GM18505 (cell line): ENCODE measurements at regions not wholly inside any gene's neighbourhood (a gene's known extent, or its start where the extent isn't known, plus 50 kb on each side); places are given as distances from the start of the nearest gene placed in this dataset.
"Not testable (repeated sequence)": the region's sequence is repeated elsewhere in the genome, so short reads cannot be mapped to it uniquely, and the experiment has no call there.

ENCODE experiments used
- ATAC-seq: cut with Tn5 transposase; IDR thresholded peaks from one replicate; pipeline ENCODE4 v1.9.1; 2021; ENCODE audit not compliant: unreplicated experiment
- POLR2A ChIP-seq: IDR thresholded peaks from 4 replicates; pipeline ENCODE4 v1.6.1; 2011; ENCODE audit warnings: borderline replicate concordance; ENCODE audit not compliant: insufficient read depth, insufficient read length; ENCODE audit errors: extremely low read depth

DNA sequence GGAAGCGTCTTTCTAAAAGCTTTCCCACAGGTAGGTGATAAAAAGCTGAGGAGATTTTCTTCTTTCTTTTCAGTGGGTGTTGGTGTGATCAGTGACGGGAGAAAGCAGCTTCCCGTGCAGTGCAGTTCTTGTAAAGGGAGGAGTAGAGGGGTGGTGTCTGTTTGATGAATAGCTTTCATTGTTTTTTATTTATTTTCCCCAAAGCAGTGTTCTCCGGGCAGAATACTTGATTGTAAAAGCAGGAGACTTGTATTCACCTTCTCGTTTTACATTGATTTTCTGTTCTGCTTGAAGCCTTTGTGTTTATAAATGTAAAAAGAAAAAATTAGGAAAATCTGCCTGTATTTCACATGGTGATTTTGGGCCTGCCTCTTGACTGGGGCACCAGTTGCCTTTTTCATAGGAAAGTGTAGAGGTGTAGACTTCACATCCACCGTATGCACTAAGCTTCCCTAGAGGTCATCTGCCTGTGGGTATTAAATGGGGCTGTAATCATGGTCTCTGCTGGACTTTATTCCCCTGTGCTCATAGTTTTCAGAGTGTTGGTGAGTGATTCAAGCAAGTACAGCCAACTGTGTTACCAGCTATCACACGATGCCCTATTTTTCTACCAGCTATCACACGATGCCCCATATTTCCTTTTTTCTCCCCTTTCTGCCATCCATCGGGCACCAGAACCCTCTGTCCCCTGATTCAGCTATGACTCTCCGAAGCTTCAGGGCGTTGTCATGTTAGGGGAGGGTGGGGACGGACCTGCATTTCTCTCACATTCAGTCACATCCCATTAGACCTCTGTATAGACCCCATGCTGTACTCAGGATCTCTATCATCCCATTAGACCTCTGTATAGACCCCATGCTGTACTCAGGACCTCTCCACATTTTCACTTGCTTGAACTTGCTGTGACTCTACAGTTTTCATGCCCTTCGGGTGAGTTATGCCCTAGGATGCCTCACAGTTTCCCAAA lies 526.5 kb downstream of the TRIML1 start:
- no peak for TF ChIP-seq POLR2A
- no peak for ATAC-seq

DNA sequence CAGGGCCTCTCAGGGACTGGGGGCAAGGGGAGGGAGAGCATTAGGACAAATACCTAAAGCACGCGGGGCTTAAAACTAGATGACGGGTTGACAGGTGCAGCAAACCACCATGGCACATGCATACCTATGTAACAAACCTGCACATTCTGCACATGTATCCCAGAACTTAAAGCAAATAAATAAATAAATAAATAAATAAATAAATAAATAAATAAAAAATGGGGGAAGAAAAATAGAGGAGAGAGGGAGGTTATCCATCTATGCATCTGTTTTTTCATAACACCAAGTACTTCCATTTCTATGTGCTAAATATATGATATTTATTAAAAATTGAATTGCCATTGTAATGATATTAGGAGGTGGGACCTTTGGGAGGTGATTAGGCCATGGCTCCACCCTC lies 539.5 kb downstream of the TRIML1 start:
- not testable (repeated sequence) for ATAC-seq

DNA sequence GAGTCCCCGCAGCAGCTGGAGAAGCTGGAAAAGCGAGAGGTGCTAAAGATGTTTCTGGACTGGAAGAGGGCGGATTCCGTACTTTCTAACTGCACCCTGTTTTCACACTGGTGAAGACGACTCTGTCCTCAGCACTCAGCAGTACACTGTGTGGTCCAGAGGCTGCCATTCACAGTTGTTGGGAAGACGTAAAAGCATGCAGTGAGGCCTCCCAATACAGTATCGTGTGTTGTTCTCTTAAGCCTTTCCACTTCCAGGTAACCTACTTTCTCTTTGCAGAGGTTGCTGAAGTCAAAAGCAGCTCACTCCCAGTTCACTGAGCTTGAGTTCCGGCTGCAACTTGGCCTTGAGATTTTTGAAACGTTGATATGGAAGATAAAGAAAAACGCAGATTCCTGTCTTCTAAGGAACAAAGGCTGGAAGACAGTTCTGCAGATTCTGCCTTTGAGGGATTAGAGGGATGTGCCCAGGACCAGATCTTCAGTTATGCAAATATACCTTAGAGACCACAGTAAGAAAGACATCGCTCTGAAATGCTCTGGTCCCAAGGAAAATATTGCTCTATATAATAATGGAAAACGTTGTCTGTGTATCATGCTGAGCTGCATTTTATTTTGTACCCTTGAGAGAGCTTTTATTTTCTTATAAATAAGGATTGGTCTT lies 540.9 kb downstream of the TRIML1 start:
- no peak for ATAC-seq
- no peak for TF ChIP-seq POLR2A

DNA sequence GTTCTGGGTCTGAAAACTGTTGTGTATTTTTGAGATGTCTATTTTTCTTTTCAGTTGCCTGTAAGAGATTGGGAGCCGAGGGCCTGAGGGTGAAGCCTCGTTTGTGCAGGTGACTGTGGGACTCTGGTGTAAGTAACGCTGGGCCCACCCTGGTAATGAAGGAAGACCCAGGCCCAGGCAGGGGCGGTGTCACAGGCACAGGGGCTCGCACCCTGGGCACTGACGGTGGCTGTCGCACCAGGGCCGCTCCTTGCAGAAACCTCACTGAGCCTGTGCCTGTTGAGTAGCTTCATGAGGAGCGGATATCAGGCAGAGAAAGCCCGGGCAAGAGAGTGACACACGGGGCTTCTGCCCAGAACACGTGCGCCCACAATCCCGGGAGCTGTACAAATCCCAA lies 541.4 kb downstream of the TRIML1 start:
- no peak for TF ChIP-seq POLR2A
- ATAC-seq, result no peak

DNA sequence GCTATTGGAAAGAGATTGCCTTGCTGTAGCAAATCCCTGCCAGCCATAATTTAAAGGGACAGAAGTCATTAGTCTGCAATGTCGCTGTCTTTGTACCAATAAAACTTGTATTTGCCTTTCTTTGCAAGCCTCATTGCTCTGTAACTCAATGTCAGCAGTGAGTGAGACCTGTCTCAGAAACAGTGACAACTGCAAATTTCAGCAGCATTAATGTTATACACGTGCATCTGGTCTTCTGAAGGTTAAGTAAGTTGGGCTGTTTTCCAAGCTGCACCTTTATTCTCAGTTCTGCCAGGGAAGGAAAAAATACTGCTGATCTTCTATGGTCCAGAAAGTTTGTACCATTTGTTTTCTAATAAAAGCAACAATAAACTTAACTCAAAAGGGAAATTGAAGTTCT lies 543.1 kb downstream of the TRIML1 start:
- no peak for ATAC-seq
- no peak for TF ChIP-seq POLR2A

DNA sequence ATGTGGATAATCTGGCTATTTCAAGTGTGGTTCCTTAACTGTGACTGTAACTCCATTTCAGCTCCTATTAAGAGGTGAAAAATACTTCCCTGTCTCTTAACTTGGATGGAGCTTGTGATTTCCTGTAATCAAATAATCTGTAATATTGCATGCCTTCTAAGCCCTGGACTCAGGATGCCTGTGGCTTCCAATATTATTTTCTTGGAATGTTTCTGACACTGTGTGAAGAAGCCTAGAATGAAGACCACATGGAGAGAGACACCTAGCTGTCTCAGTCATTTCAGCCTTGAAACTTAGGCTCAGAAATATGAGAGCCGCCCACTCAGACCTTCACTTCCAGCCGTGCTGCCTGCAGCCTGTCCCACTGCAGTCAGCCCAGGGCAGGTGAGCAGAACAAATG lies 544.3 kb downstream of the TRIML1 start:
- ATAC-seq, result no peak
- TF ChIP-seq POLR2A, result no peak

DNA sequence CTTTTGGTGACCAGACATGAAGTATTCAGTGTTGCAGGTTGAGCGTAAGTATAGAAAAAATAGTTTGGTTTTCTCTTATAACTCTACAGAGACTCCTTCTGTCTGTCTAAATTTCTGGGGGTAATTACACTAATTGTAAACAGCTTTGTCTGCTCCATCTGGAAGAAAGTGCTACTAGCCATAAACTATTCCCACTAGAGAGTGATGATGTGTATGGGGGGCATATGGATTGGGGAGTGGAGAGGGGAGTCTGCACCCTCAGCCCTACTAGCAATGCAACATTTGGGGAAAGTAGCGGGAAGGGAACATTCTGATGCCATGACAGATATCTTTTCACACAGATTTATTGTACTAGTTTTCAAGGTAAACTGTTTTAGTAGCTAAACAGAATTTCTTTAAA lies 549.7 kb downstream of the TRIML1 start:
- ATAC-seq, result no peak

DNA sequence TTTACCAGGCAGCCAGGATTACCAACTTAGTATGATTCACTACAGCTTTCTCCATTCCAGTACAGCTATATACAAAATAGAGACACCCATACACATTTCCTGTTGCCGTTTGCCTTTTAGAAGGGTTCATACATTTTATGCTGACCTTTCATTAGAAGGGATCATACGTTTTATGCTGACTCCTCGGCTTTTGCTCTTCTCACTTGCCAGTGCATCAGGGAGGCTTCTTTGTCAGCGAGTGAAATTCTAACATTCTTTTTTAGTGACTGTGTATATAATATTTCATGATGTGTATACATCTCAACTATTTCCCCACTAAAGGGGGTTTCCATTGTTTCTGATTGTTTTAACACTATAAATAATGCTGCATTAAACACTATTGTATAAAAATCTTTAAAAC lies 552.6 kb downstream of the TRIML1 start:
- TF ChIP-seq POLR2A, result no peak
- no peak for ATAC-seq

More for the DNA sequence above, 549.7 kb downstream of the TRIML1 start:
- no peak for TF ChIP-seq POLR2A

DNA sequence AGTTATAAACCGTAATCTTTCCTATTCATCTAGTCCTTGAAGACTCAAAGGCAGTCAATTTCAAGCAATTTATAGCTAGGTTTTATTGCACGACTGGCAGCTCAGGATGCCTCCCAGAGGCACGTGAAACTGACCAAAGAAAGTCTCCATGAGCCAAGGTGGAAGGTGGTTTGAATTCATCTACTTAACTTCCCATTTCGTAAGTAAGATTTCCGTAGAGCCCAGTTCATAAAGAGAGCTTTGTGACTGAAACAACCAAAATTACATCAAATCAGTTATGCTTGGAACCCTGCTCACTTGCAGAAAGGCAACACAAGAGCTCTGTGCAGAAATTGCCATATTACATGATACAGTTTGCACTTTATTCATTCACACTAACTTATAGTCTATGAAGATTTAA lies 556.0 kb downstream of the TRIML1 start:
- no peak for ATAC-seq

DNA sequence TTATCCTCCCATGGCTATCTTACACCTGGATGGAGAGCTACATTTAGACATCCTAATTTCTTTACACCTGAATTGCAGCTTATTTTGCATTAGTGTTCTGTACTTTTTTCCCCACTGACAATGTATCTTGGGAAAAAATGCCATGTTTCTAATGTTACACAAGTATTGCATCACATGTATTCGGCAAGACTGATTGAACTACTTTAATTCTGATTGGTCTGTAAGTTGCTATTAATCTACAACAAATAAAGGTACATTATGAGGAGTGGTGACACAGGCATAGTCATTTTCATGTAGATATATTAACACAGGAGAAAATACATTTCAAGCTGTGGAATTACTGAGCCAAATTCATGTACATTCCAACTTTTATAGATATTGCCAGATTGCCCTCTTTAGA lies 558.0 kb downstream of the TRIML1 start:
- no peak for TF ChIP-seq POLR2A
- no peak for ATAC-seq

More for the DNA sequence above, 556.0 kb downstream of the TRIML1 start:
- TF ChIP-seq POLR2A, result no peak

DNA sequence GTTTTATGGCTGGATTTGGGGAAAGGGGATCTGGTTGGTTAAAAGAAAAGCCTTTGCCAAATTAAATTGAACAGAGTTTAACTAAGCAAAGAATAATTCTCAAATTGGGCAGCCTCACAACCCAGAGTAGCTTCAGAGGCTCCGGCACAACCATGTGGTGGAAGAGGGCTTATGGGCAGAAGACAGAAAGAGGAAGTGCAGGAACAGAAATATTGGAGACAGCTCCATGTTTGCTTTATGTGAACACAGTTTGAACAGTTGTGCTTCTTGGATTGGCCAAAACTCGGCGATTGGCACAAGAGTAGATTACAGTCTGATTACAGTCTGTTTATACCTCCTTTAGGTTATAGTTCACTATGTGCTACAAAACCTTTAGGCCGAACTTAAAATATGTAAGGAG lies 562.7 kb downstream of the TRIML1 start:
- ATAC-seq, result no peak

DNA sequence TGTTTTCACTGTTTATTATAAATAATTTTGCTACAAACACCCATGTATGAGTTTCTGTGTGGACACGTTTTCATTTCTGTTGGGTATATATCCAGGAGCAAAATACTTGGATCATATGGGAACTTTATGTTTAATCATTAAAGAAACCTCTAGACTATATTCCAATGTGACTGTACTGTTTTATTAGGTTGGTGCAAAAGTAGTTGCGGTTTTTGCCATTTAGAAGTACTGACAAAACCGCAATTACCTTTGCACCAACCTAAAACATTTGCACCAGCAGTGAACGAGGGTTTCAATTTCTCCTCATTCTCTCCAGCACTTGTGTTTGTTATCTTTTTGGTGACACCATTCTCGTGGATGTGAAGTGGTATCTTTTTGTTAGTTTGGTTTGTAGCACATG lies 565.0 kb downstream of the TRIML1 start:
- TF ChIP-seq POLR2A, result no peak
- no peak for ATAC-seq

More for the DNA sequence above, 562.7 kb downstream of the TRIML1 start:
- TF ChIP-seq POLR2A, result no peak

DNA sequence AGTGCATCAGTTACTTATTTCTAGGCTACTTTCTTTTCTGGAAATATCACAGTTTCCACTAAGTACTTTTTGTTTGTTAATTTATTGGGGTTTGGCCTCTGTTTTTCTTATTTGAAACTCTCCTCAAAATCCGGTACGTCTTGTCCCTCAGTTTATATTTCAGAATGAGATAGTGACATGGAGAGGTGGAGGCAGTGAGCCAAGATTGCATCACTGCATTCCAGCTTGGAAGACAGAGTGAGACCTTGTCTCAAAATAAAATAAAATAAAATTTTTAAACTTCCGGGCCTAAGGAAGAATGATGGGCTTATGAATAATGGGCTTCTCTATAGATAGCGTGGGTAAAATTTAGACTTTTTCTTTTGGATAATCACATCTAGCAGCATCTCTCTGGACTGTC lies 567.8 kb downstream of the TRIML1 start:
- ATAC-seq, result no peak
- TF ChIP-seq POLR2A, result no peak

DNA sequence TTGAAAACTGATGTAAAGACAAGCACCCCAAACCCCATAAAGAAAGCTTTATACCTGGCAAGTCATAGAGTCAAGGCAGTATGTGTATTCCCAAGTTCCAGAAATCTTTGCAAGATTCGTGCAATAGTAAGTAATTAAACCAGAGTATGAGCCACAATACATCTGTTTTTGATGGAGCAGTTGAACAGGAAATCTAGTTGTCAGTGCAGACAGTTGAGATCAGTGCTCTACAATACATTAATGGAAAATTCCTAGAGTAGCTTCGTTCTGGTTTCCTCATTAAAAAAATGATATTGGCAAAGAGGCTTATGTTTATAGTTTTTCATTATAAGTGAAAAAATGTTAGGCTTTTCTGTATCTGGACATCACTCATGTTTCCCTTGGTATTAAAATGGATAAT lies 575.3 kb downstream of the TRIML1 start:
- no peak for TF ChIP-seq POLR2A
- ATAC-seq, result no peak
